GM12872 (cell line): ENCODE measurements at regions not wholly inside any gene's neighbourhood (a gene's known extent, or its start where the extent isn't known, plus 50 kb on each side); places are given as distances from the start of the nearest gene placed in this dataset.

Experiments used
- CTCF ChIP-seq: IDR thresholded peaks from 3 replicates; pipeline ENCODE4 v1.5.1; 2011; ENCODE audit warnings: low read depth, mild to moderate bottlenecking, low read length, moderate library complexity; ENCODE audit not compliant: insufficient read depth

GRCh38 chr6:119716668-119717270, 367.2 kb upstream of the MAN1A1 start:
- TF ChIP-seq CTCF, result no peak

- TF ChIP-seq CTCF, result no peak
These were observed 364.3 kb upstream of the MAN1A1 start for GRCh38 chr6:119713903-119714302.

- no peak for TF ChIP-seq CTCF
These were observed 337.1 kb upstream of the MAN1A1 start for GRCh38 chr6:119686644-119687043.

- no peak for TF ChIP-seq CTCF
These were observed 336.7 kb upstream of the MAN1A1 start for GRCh38 chr6:119686240-119686639.

- TF ChIP-seq CTCF, result no peak
These were observed 334.1 kb upstream of the MAN1A1 start for GRCh38 chr6:119683671-119684070.

- TF ChIP-seq CTCF, result no peak
These were observed 333.5 kb upstream of the MAN1A1 start for GRCh38 chr6:119683031-119683430.

- no peak for TF ChIP-seq CTCF
These were observed 329.4 kb upstream of the MAN1A1 start for GRCh38 chr6:119678961-119679360.
